GM18511 (cell line): ENCODE measurements at regions not wholly inside any gene's neighbourhood (a gene's known extent, or its start where the extent isn't known, plus 50 kb on each side); places are given as distances from the start of the nearest gene placed in this dataset.

Experiments
- ATAC-seq: cut with Tn5 transposase; IDR thresholded peaks from one replicate; pipeline ENCODE4 v1.9.1; 2021; ENCODE audit warnings: mild to moderate bottlenecking, moderate library complexity; ENCODE audit not compliant: unreplicated experiment

GRCh38 chr14:85466678-85467077 is 63.3 kb upstream of the FLRT2 start:
- ATAC-seq: no peak

- no peak for ATAC-seq
Observed at GRCh38 chr14:85468816-85469215, 61.1 kb upstream of the FLRT2 start.

- no peak for ATAC-seq
Observed at GRCh38 chr14:85471156-85471555, 58.8 kb upstream of the FLRT2 start.

- ATAC-seq: no peak
Observed at GRCh38 chr14:85471744-85472143, 58.2 kb upstream of the FLRT2 start.

- no peak for ATAC-seq
Observed at GRCh38 chr14:85474431-85474830, 55.5 kb upstream of the FLRT2 start.

- no peak for ATAC-seq
Observed at GRCh38 chr14:85475113-85475512, 54.8 kb upstream of the FLRT2 start.

- no peak for ATAC-seq
Observed at GRCh38 chr14:85479306-85479705, 50.6 kb upstream of the FLRT2 start.

GRCh38 chr14:85479771-85480170 is 50.2 kb upstream of the FLRT2 start:
- no peak for ATAC-seq
